KBM-7 (cell line): ENCODE measurements at regions not wholly inside any gene's neighbourhood (a gene's known extent, or its start where the extent isn't known, plus 50 kb on each side); places are given as distances from the start of the nearest gene placed in this dataset.

Source experiments
- DNase-seq: peaks from one replicate; pipeline ENCODE4 v3.0.0-alpha.2; 2015
- in situ Hi-C: fragments of 300-500 bp; cut with MboI; formaldehyde crosslinking; loops from 2 replicates; pipeline ENCODE4 v1.14.3; 2020; ENCODE audit warnings: low sequenced_read_pairs, low pct_unique_long_range_greater_than_20kb, mixed read lengths

GRCh38 chr11:27864611-27865010, 164.4 kb upstream of the BDNF start:
- in situ Hi-C loops, result no loop called here
- DNase-seq, result no peak

- in situ Hi-C loops, result no loop called here
- no peak for DNase-seq
Measured at GRCh38 chr11:27864091-27864491, 163.8 kb upstream of the BDNF start.

GRCh38 chr11:27863637-27864036, 163.4 kb upstream of the BDNF start:
- in situ Hi-C loops, result no loop called here
- DNase-seq, result no peak

GRCh38 chr11:27861706-27862430, 161.6 kb upstream of the BDNF start:
- in situ Hi-C loops, result no loop called here
- no peak for DNase-seq

- no peak for DNase-seq
- in situ Hi-C loops, result no loop called here
Measured at GRCh38 chr11:27860811-27861210, 160.6 kb upstream of the BDNF start.

- no peak for DNase-seq
- in situ Hi-C loops, result no loop called here
Measured at GRCh38 chr11:27858866-27859265, 158.6 kb upstream of the BDNF start.

- DNase-seq, result no peak
- in situ Hi-C loops, result no loop called here
Measured at GRCh38 chr11:27857588-27857987, 157.3 kb upstream of the BDNF start.

- peak; percentile 0 for DNase-seq
- in situ Hi-C loops, result no loop called here
Measured at GRCh38 chr11:27857014-27857413, 156.8 kb upstream of the BDNF start.

- no peak for DNase-seq
- in situ Hi-C loops, result no loop called here
Measured at GRCh38 chr11:27848423-27848822, 148.2 kb upstream of the BDNF start.

- in situ Hi-C loops, result no loop called here
- DNase-seq, result no peak
Measured at GRCh38 chr11:27847496-27847895, 147.2 kb upstream of the BDNF start.

- DNase-seq, result no peak
- in situ Hi-C loops, result no loop called here
Measured at GRCh38 chr11:27842290-27842689, 142.0 kb upstream of the BDNF start.

- no peak for DNase-seq
- in situ Hi-C loops, result no loop called here
Measured at GRCh38 chr11:27841023-27841422, 140.8 kb upstream of the BDNF start.

- in situ Hi-C loops, result no loop called here
- peak; percentile 28 for DNase-seq
Measured at GRCh38 chr11:27839226-27839913, 139.1 kb upstream of the BDNF start.

GRCh38 chr11:27838674-27839073, 138.4 kb upstream of the BDNF start:
- DNase-seq, result no peak
- in situ Hi-C loops, result no loop called here

GRCh38 chr11:27837895-27838563, 137.8 kb upstream of the BDNF start:
- DNase-seq, result no peak

GRCh38 chr11:27830206-27830605, 130.0 kb upstream of the BDNF start:
- DNase-seq, result no peak
- in situ Hi-C loops, result no loop called here

More at GRCh38 chr11:27837895-27838563, 137.8 kb upstream of the BDNF start:
- in situ Hi-C loops, result no loop called here

- DNase-seq, result no peak
- in situ Hi-C loops, result no loop called here
Measured at GRCh38 chr11:27820249-27820648, 120.0 kb upstream of the BDNF start.

- DNase-seq, result no peak
- in situ Hi-C loops, result no loop called here
Measured at GRCh38 chr11:27816197-27816596, 115.9 kb upstream of the BDNF start.

GRCh38 chr11:27812341-27812740, 112.1 kb upstream of the BDNF start:
- no peak for DNase-seq
- in situ Hi-C loops, result no loop called here

- no peak for DNase-seq
- in situ Hi-C loops, result no loop called here
Measured at GRCh38 chr11:27807596-27807995, 107.3 kb upstream of the BDNF start.
